ENCODE measurements at regions not wholly inside any gene's neighbourhood (a gene's known extent, or its start where the extent isn't known, plus 50 kb on each side); places are given as distances from the start of the nearest gene placed in this dataset.

DNA sequence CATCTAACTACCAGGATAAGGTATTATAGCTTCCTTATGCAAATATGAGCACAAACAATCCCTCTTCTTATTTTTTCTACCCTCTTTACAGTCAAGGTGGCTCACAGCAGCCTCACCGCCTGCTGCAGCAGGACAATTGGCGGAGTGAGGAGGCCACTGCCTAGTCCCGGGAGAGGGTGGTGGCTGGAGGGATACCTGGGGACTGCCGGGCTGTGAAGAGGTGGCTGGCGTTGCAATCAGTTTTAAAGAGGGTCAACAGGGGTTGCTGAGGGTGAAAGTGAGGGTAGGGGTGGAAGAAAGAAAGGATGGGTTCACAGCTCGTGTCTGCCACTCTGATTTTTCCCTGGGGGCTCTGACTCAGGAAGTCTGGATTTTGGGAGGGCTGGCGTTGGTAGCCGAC, 105.1 kb upstream of the SLC6A6 start:
- no peaks in the 10 kb centered on the region for H4K20me1 ChIP-seq (replicated peaks in 1 of 2; ENCODE audit: control insufficient read depth in 1 of 2, insufficient read depth in 2 of 2, low read length in 2 of 2)
- H3K4me2 ChIP-seq (ENCODE audit: insufficient read depth in 1 of 2, low read depth in 2 of 2, low read length in 2 of 2) = peak overlapping the region; percentile 16 to 17; a peak in 3 of 4 replicates
- H3K56ac ChIP-seq (replicated peaks; ENCODE audit: insufficient read length, low read depth, low read length) = no peak overlapping the region
- H3K14ac ChIP-seq (ENCODE audit: insufficient read length) = no peak overlapping the region
- DNase-seq (ENCODE audit: low read depth in 1 of 2, low spot score in 2 of 2) (peak in 1 of 2 experiments; percentile 56), FAIRE-seq (no peak)
- no peak overlapping the region for H2BK120ac ChIP-seq (replicated peaks; ENCODE audit: low read depth, low read length)
- peak overlapping the region; percentile 87 for H4K91ac ChIP-seq (replicated peaks; ENCODE audit: insufficient read length, low read length)
- peak overlapping the region in 1 of 4 experiments; percentile 31; a peak in 1 of 8 replicates for H3K4me3 ChIP-seq (ENCODE audit: extremely low read depth in 1 of 4, insufficient read depth in 2 of 4, low read depth in 3 of 4, low read length in 4 of 4)
- H3K18ac ChIP-seq (ENCODE audit: extremely low read depth, low read length) = peak overlapping the region; percentile 75; the same call in 1 of the 2 replicates
- no peaks in the 10 kb centered on the region; the same call in 1 of the 2 replicates for H3K23me2 ChIP-seq (ENCODE audit: low read depth, low read length)
- WGBS, 2 experiments (ENCODE audit: extremely low coverage in 1 of 2, insufficient coverage in 1 of 2, insufficient read length in 1 of 2, insufficient replicate concordance in 2 of 2, low coverage in 1 of 2, low lambda C conversion rate in 2 of 2, missing lambda C conversion rate in 1 of 2) = 68% methylated on average over 8 of the region's 8 CpGs; no CpG with 5 or more reads in 1 of the 2 experiments
- H2BK5ac ChIP-seq (ENCODE audit: low read depth, low read length) = 0 out of 2 replicates have a peak overlapping the region, but pooled peaks have one; percentile 19
- no peaks in the 10 kb centered on the region for H3K36me3 ChIP-seq (ENCODE audit: control insufficient read depth in 2 of 4, insufficient read depth in 4 of 4, low read length in 3 of 4)
- H2BK15ac ChIP-seq (ENCODE audit: low read length) = no peak overlapping the region
- H2BK20ac ChIP-seq (ENCODE audit: low read length) = no peak overlapping the region; the same call in 1 of the 2 replicates
- ChIA-PET CTCF (ENCODE audit: partially characterized antibody) (interaction anchor here (0.6 to 2.2 kb wide), 5 partner anchors 9 to 62 kb away, joined by 3 to 14 read pairs (median 4); no protein-coding TSS in a partner anchor), POLR2A (ENCODE audit: partially characterized antibody) (no interaction called here)
- H3K9me3 ChIP-seq (ENCODE audit: insufficient read depth in 2 of 2, low read depth in 1 of 2, low read length in 1 of 2) = no peaks in the 10 kb centered on the region
- H2BK12ac ChIP-seq (ENCODE audit: low read depth, low read length) = 0 out of 2 replicates have a peak overlapping the region, but pooled peaks have one; percentile 5
- no peak overlapping the region for H2AK5ac ChIP-seq (ENCODE audit: low read depth, low read length)
- peaks cover 0 to 2% (median under 1%) of the 10 kb centered on the region in 4 experiments; a peak in 2 of 7 replicates for H3K27me3 ChIP-seq (replicated peaks in 1 of 4; ENCODE audit: control insufficient read depth in 3 of 4, extremely low read depth in 1 of 4, insufficient read depth in 3 of 4, low read length in 3 of 4)
- no peaks in the 10 kb centered on the region for H3K79me2 ChIP-seq (ENCODE audit: control insufficient read depth in 1 of 2, insufficient read depth in 2 of 2, low read length in 2 of 2)
- no peak overlapping the region for H2AFZ ChIP-seq (ENCODE audit: low read length)
- H3K27ac ChIP-seq (ENCODE audit: low read depth, low read length) = no peak overlapping the region
- peak overlapping the region in 1 of 4 experiments; percentile 8; a peak in 1 of 7 replicates for H3K9ac ChIP-seq (replicated peaks in 1 of 4; ENCODE audit: extremely low read depth in 1 of 4, low read depth in 3 of 4, low read length in 3 of 4)
- H4K8ac ChIP-seq (ENCODE audit: extremely low read depth, insufficient read depth, low read length) = peak overlapping the region; percentile 36; the same call in 1 of the 2 replicates
- no peaks in the 10 kb centered on the region for H3K79me1 ChIP-seq (ENCODE audit: low read depth, low read length)
- no peak overlapping the region for H4K5ac ChIP-seq (ENCODE audit: insufficient read length, low read depth, low read length)
- H3K23ac ChIP-seq (ENCODE audit: insufficient read length) = no peak overlapping the region
- H3K4ac ChIP-seq (replicated peaks; ENCODE audit: insufficient read length, low read depth, low read length) = peak overlapping the region; percentile 33
- H3K4me1 ChIP-seq (replicated peaks in 1 of 4; ENCODE audit: control insufficient read depth in 3 of 4, insufficient read depth in 4 of 4, low read length in 3 of 4) = peaks cover 0 to 4% (median 0%) of the 10 kb centered on the region in 4 experiments; a peak in 1 of 7 replicates
- no peak for TF ChIP-seq EGR1 (IDR thresholded peaks at IDR 0.05; ENCODE audit: borderline replicate concordance, low read depth, low read length)
- TF ChIP-seq RBBP5 (IDR thresholded peaks at IDR 0.05; ENCODE audit: borderline replicate concordance, low read depth, low read length) = no peak
- TF ChIP-seq ASH2L (IDR thresholded peaks at IDR 0.05; ENCODE audit: low read length) = no peak
- no peak for TF ChIP-seq TCF12 (IDR thresholded peaks at IDR 0.05; ENCODE audit: low read depth, low read length)
- no peak for TF ChIP-seq MAFK (IDR thresholded peaks at IDR 0.05; ENCODE audit: low read depth, low read length)
- no peak for TF ChIP-seq TAF7 (optimal IDR thresholded peaks at IDR 0.05; ENCODE audit: borderline replicate concordance, low read depth, low read length)
- no peak for TF ChIP-seq EP300 (IDR thresholded peaks at IDR 0.05; ENCODE audit: borderline replicate concordance in 1 of 2, low read depth in 2 of 2, low read length in 2 of 2)
- no peak for TF ChIP-seq KDM1A (IDR thresholded peaks at IDR 0.05; ENCODE audit: borderline replicate concordance, low read length)

All from H1 (cell line).